ENCODE measurements at regions not wholly inside any gene's neighbourhood (a gene's known extent, or its start where the extent isn't known, plus 50 kb on each side); places are given as distances from the start of the nearest gene placed in this dataset.

DNA sequence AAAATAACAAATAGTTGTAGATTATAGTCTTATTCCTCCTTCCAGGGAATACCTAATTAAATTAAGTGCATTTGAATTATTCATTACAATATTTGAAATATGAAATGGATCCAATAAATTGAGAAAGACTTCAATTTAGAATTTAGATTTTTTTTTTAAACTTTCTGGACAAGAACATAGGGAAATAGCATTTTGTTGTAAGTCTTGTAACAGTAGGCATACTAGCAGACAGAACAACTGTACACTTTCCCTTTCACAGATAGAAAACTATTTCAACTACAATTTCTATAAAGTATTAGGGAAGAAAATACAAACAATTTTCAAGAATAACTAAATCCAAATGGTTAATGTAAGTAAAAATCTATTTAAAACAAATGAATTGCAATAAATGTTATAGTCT, 577.5 kb downstream of the USP25 start:
- DNase-seq (ENCODE audit: low spot score), result no peak

DNA sequence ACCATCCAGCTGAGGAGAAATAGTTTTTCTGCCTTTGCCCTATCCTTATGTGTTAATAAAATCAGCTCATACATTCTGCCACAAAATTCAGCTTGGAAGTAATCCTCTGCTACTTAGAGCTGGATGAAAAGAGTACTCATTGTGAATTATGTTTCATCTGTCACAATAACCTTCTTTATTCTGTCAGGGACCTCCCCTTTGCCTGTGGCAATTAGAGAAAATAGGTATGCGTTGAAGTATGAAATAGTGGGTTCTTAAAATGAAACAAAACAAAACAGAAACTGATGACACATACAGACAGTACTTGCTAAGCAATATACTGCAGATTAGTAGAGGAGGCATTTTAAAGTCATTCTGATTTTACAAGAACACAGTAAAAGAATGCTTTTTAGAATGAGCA, 578.5 kb downstream of the USP25 start:
- no peak for DNase-seq (ENCODE audit: low spot score)

DNA sequence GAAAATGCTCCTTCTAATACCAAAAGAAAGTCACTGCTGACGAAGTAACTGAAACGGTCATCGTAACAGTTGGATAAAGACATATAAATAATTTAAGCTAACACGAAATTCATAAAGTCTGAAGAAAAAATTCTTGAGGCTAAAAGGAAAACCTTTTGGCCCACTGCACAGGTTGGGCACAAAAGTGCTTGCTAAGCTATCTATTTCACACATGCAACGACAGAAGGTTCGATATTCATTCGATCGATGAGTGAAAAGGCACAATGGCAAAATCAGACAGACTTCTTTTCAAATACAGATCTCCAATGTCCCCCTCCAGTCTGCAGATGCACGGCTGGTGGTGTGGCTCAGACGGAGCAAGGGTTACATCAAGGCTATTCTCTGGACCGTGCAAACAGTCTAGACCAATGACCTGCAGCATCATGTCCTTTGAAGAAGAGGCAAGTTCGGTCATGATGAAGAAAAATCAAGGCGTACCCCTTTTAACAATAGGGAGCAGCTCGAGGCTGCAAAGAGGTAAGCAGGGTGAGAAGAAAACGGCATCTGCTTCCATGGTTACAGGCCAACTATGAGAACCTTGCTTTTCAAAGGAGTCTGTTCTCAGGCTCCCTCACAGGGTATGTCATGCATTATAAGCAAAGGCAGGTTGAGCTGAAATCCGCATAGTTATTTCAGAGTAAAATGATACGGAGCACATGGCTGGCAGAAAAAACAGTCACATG, 579.6 kb downstream of the USP25 start:
- DNase-seq (ENCODE audit: low spot score), result no peak

GRCh38 chr21:16310176-16310575, 580.4 kb downstream of the USP25 start:
- DNase-seq (ENCODE audit: low spot score), result no peak

GRCh38 chr21:16311229-16311628, 581.4 kb downstream of the USP25 start:
- no peak for DNase-seq (ENCODE audit: low spot score)

GRCh38 chr21:16312321-16312720, 582.5 kb downstream of the USP25 start:
- DNase-seq (ENCODE audit: low spot score), result no peak

- DNase-seq (ENCODE audit: low spot score), result no peak
Measured at GRCh38 chr21:16315223-16315622, 585.4 kb downstream of the USP25 start.

- no peak for DNase-seq (ENCODE audit: low spot score)
Measured at GRCh38 chr21:16318651-16319300, 589.0 kb downstream of the USP25 start.

DNA sequence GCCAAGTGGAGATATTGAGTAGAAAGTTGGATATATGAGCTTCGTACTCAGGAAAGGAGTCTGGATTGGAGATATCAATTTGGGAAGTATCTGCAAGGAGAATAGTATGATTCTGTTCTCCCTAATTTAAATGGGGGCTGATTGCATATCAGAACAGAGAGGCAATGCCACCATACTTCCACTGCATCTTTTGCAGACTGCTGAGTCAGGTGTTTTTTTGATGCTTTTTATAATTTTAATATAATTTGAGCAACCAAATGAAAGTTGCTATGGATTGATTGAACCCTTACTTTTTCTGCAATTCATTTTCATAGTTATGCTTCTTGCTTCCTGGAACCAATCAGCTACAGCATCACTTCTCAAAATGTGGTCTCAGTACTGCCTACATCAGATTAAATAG, 590.3 kb downstream of the USP25 start:
- no peak for DNase-seq (ENCODE audit: low spot score)

- DNase-seq (ENCODE audit: low spot score), result no peak
Measured at GRCh38 chr21:16322454-16322853, 592.7 kb downstream of the USP25 start.

- no peak for DNase-seq (ENCODE audit: low spot score)
Measured at GRCh38 chr21:16323596-16323995, 593.8 kb downstream of the USP25 start.

GRCh38 chr21:16324630-16325029, 594.8 kb downstream of the USP25 start:
- no peak for DNase-seq (ENCODE audit: low spot score)

GRCh38 chr21:16330082-16330907, 600.5 kb downstream of the USP25 start:
- peak; percentile 36 for DNase-seq (ENCODE audit: low spot score)

- DNase-seq (ENCODE audit: low spot score), result no peak
Measured at GRCh38 chr21:16330908-16331268, 601.1 kb downstream of the USP25 start.

- DNase-seq (ENCODE audit: low spot score), result no peak
Measured at GRCh38 chr21:16337266-16337665, 607.5 kb downstream of the USP25 start.

DNA sequence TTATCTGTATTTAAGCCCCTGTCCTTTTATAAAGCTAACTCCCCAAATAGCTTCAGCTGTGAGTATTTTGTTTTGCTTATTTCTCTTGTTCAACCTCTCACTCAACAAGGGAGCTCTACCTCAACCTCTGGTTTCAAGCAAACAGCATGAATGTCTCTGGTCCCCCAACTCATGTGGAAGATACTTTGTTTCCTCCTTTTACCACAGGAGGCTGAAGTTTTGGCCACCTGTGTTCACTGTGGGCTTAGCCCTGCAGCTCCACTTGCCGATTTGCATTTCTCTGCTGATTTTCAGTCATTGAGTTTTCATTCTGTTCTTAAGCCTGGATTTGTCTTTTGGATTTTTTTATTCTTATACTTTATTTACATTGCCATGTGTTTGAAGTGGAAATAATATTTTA, 613.1 kb downstream of the USP25 start:
- DNase-seq (ENCODE audit: low spot score), result no peak

DNA sequence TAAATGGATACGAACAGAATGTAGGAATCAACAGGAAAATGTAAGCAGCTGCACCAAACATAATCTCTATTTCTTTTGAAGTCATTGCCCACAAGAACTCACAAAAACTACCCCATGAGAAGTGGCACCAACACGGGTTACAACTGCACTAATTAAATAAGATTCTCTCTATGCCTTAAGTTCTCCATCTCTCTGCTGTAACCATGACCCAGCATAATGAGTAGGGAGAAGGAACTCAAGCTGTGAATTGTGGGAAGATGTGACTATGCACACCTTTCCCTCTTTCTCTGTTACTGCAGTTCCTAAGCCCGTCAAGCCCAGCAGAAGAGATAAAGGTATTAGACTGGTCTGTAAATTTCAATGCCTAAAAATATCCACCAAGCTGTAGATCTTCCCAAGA, 614.0 kb downstream of the USP25 start:
- DNase-seq (ENCODE audit: low spot score), result no peak

DNA sequence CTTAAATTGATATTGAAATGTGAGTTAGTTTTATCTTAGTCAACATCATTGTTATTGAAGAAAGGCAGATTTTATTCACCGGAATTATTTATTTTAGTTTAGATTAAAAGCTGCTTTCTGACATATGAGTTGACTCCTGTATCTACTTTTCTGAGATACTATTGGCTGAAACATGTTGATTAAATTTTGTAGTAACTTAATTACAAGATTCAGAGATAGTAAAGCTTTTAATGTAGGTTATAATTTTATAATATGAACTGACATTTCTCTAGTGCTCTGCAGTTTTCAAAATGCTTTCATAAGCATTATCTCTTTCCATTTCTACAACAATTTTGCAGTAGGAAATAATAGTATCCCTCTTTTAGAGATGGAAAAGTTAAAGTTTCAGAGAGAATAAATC, 616.0 kb downstream of the USP25 start:
- DNase-seq (ENCODE audit: low spot score), result no peak

- no peak for DNase-seq (ENCODE audit: low spot score)
Measured at GRCh38 chr21:16347223-16347622, 617.4 kb downstream of the USP25 start.

- no peak for DNase-seq (ENCODE audit: low spot score)
Measured at GRCh38 chr21:16353764-16354163, 624.0 kb downstream of the USP25 start.

GRCh38 chr21:16357994-16358393, 628.2 kb downstream of the USP25 start:
- no peak for DNase-seq (ENCODE audit: low spot score)

DNA sequence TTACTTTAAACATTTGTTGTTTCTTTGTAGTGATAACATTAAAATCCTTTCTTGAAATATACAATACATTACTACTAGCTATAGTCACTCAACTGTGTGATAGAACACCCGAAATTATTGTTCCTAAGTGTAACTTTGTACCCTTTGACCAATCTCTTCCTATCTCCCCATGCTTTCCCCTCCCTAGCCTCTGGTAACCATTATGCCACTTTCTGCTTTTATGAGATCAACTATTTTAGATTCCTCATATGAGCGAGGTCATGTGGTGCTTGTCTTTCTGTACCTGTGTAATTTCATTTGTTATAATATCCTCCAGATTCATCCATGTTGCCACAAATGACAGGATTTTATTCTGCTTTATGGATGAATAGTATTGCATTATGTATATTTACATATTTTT, 629.0 kb downstream of the USP25 start:
- DNase-seq (ENCODE audit: low spot score), result no peak

- DNase-seq (ENCODE audit: low spot score), result no peak
Measured at GRCh38 chr21:16363100-16363499, 633.3 kb downstream of the USP25 start.

Data from GM03348 (cell line).